Upper lobe of left lung (tissue), 4 donors: ENCODE measurements at regions not wholly inside any gene's neighbourhood (a gene's known extent, or its start where the extent isn't known, plus 50 kb on each side); places are given as distances from the start of the nearest gene placed in this dataset.

Experiments
- EP300 ChIP-seq, 4 donors: sonication (generic); formaldehyde crosslinking; IDR thresholded peaks; one replicate each; pipeline ENCODE4 v1.5.1; 2017; ENCODE audit warnings: antibody characterized with exemption in 4 of 4, control low read depth in 2 of 4
- TF ChIP-seq, protein P1 (sequence below), 6 experiments: fragments of 450-650 bp in 4 of 6; fragments of 200-600 bp in 2 of 6; sonication (generic) in 2 of 6; IDR thresholded peaks; one replicate each; pipeline ENCODE4 v1.5.1; 2016 to 2019; ENCODE audit warnings: antibody characterized with exemption in 6 of 6

DNA sequence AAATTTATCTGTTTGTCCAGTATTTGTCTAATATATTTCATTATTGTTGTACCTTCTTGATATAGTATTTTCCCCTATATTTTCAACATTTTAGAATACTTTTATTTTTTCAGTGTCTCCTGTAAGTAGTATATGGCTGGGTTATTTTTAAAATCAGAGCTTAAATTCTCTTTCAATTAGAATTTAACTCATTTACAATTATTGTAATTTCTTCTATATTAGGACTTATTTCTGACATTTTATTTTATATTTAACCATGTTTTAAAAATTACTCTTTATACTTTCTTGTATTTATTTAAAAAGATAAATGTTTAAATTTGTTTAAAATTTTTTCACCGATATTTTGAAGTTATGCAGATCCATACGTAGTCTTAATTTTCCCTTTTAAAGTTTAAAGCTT, 220.0 kb upstream of the NPVF start:
- TF ChIP-seq, protein P1, sequence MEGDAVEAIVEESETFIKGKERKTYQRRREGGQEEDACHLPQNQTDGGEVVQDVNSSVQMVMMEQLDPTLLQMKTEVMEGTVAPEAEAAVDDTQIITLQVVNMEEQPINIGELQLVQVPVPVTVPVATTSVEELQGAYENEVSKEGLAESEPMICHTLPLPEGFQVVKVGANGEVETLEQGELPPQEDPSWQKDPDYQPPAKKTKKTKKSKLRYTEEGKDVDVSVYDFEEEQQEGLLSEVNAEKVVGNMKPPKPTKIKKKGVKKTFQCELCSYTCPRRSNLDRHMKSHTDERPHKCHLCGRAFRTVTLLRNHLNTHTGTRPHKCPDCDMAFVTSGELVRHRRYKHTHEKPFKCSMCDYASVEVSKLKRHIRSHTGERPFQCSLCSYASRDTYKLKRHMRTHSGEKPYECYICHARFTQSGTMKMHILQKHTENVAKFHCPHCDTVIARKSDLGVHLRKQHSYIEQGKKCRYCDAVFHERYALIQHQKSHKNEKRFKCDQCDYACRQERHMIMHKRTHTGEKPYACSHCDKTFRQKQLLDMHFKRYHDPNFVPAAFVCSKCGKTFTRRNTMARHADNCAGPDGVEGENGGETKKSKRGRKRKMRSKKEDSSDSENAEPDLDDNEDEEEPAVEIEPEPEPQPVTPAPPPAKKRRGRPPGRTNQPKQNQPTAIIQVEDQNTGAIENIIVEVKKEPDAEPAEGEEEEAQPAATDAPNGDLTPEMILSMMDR (IDR thresholded peaks at IDR 0.05), result no peak
- TF ChIP-seq EP300 (IDR thresholded peaks at IDR 0.05), result no peak
